Mesodermal cell (in vitro differentiated cells): ENCODE measurements at regions not wholly inside any gene's neighbourhood (a gene's known extent, or its start where the extent isn't known, plus 50 kb on each side); places are given as distances from the start of the nearest gene placed in this dataset.

Experiments
- H3K27ac ChIP-seq: 2 replicates; pipeline ENCODE4 v1.7.0; 2013; ENCODE audit warnings: mild to moderate bottlenecking, low read depth, low read length, moderate library complexity; ENCODE audit not compliant: severe bottlenecking
- H3K36me3 ChIP-seq: 2 replicates; pipeline ENCODE4 v1.7.1; 2013; ENCODE audit warnings: mild to moderate bottlenecking, low read length, moderate library complexity; ENCODE audit not compliant: control insufficient read depth, insufficient read depth
- H3K4me1 ChIP-seq: one replicate; pipeline ENCODE4 v1.7.1; 2013; ENCODE audit warnings: mild to moderate bottlenecking, low read length; ENCODE audit not compliant: insufficient read depth, control insufficient read depth, poor library complexity, severe bottlenecking
- H3K4me3 ChIP-seq: 2 replicates; pipeline ENCODE4 v1.7.0; 2013; ENCODE audit warnings: low read length, control low read depth, mild to moderate bottlenecking; ENCODE audit not compliant: insufficient read depth, poor library complexity, severe bottlenecking; ENCODE audit errors: extremely low read depth
- H3K9me3 ChIP-seq: 2 replicates; pipeline ENCODE4 v1.7.1; 2013; ENCODE audit warnings: mild to moderate bottlenecking, low read length, moderate library complexity; ENCODE audit not compliant: control insufficient read depth
- WGBS, 2 experiments: methylation state at CpG; one replicate each; pipeline ENCODE4 v1.1.5; 2013; ENCODE audit warnings: missing lambda C conversion rate in 2 of 2; ENCODE audit not compliant: insufficient coverage in 2 of 2; 5-methylcytosine and 5-hydroxymethylcytosine counted together

- no peaks in the 10 kb centered on the region for H3K36me3 ChIP-seq
- H3K4me3 ChIP-seq = no peak overlapping the region
- H3K9me3 ChIP-seq = no peaks in the 10 kb centered on the region
- peaks cover 26% of the 10 kb centered on the region for H3K4me1 ChIP-seq
- WGBS, 2 experiments = 85 to 90% methylated on average over 1 of the region's 1 CpG
- peak overlapping the region; percentile 74 for H3K27ac ChIP-seq
These were observed 205.4 kb upstream of the KCNJ16 start for GRCh38 chr17:69869667-69870066.

- WGBS, 2 experiments = 33 to 86% methylated on average over 1 of the region's 1 CpG
- H3K27ac ChIP-seq = peak overlapping the region; percentile 74
- no peaks in the 10 kb centered on the region for H3K9me3 ChIP-seq
- H3K36me3 ChIP-seq = no peaks in the 10 kb centered on the region
- H3K4me1 ChIP-seq = peaks cover 26% of the 10 kb centered on the region
- no peak overlapping the region for H3K4me3 ChIP-seq
These were observed 204.9 kb upstream of the KCNJ16 start for GRCh38 chr17:69870091-69870530.

- H3K27ac ChIP-seq = peak overlapping the region; percentile 74
- WGBS, 2 experiments = no CpG with 5 or more reads among the region's 3 CpGs
- no peaks in the 10 kb centered on the region for H3K9me3 ChIP-seq
- no peak overlapping the region for H3K4me3 ChIP-seq
- peaks cover 26% of the 10 kb centered on the region for H3K4me1 ChIP-seq
- H3K36me3 ChIP-seq = no peaks in the 10 kb centered on the region
These were observed 204.2 kb upstream of the KCNJ16 start for GRCh38 chr17:69870751-69871199.

- Histone ChIP-seq H3K4me1 (peaks cover 26% of the 10 kb centered on the region), H3K9me3 (no peaks in the 10 kb centered on the region), H3K4me3 (no peak overlapping the region), H3K27ac (peak overlapping the region; percentile 74), H3K36me3 (no peaks in the 10 kb centered on the region)
- 94% methylated on average over 2 of the region's 3 CpGs; no CpG with 5 or more reads in 1 of the 2 experiments for WGBS, 2 experiments
These were observed 203.7 kb upstream of the KCNJ16 start for GRCh38 chr17:69871318-69871717.

- no peaks in the 10 kb centered on the region for H3K9me3 ChIP-seq
- no peak overlapping the region for H3K27ac ChIP-seq
- H3K36me3 ChIP-seq = no peaks in the 10 kb centered on the region
- no peak overlapping the region for H3K4me3 ChIP-seq
- peaks cover 26% of the 10 kb centered on the region for H3K4me1 ChIP-seq
- WGBS, 2 experiments = 92% methylated on average over 2 of the region's 3 CpGs; no CpG with 5 or more reads in 1 of the 2 experiments
These were observed 202.3 kb upstream of the KCNJ16 start for GRCh38 chr17:69872675-69873262.

- Histone ChIP-seq H3K4me3 (no peak overlapping the region), H3K27ac (peak overlapping the region; percentile 16), H3K36me3 (no peaks in the 10 kb centered on the region), H3K9me3 (peaks cover 4% of the 10 kb centered on the region), H3K4me1 (peaks cover 26% of the 10 kb centered on the region)
These were observed 200.8 kb upstream of the KCNJ16 start for GRCh38 chr17:69874175-69874670.

GRCh38 chr17:69876757-69877156 is 198.3 kb upstream of the KCNJ16 start:
- peaks cover 4% of the 10 kb centered on the region for H3K9me3 ChIP-seq
- no peak overlapping the region for H3K4me3 ChIP-seq
- H3K4me1 ChIP-seq = peaks cover 13% of the 10 kb centered on the region
- H3K27ac ChIP-seq = no peak overlapping the region
- no peaks in the 10 kb centered on the region for H3K36me3 ChIP-seq

- 100% methylated on average over 1 to 2 of the region's 2 CpGs for WGBS, 2 experiments
These were observed 196.4 kb upstream of the KCNJ16 start for GRCh38 chr17:69878661-69879060.

GRCh38 chr17:69879576-69879975 is 195.4 kb upstream of the KCNJ16 start:
- 100% methylated on average over 1 of the region's 1 CpG; no CpG with 5 or more reads in 1 of the 2 experiments for WGBS, 2 experiments
- Histone ChIP-seq H3K4me1 (no peaks in the 10 kb centered on the region), H3K27ac (no peak overlapping the region), H3K36me3 (no peaks in the 10 kb centered on the region), H3K9me3 (peaks cover 4% of the 10 kb centered on the region), H3K4me3 (no peak overlapping the region)

More at GRCh38 chr17:69878661-69879060, 196.4 kb upstream of the KCNJ16 start:
- Histone ChIP-seq H3K4me3 (no peak overlapping the region), H3K9me3 (peaks cover 4% of the 10 kb centered on the region), H3K27ac (no peak overlapping the region), H3K36me3 (no peaks in the 10 kb centered on the region), H3K4me1 (peaks cover 5% of the 10 kb centered on the region)

GRCh38 chr17:69880591-69881112 is 194.4 kb upstream of the KCNJ16 start:
- Histone ChIP-seq H3K9me3 (peaks cover 4% of the 10 kb centered on the region), H3K4me3 (no peak overlapping the region), H3K36me3 (no peaks in the 10 kb centered on the region), H3K4me1 (no peaks in the 10 kb centered on the region), H3K27ac (no peak overlapping the region)
- 95% methylated on average over 4 of the region's 4 CpGs for WGBS, 2 experiments

- Histone ChIP-seq H3K36me3 (no peaks in the 10 kb centered on the region), H3K4me1 (no peaks in the 10 kb centered on the region), H3K9me3 (peaks cover 4% of the 10 kb centered on the region), H3K27ac (no peak overlapping the region), H3K4me3 (no peak overlapping the region)
- 100% methylated on average over 1 of the region's 2 CpGs; no CpG with 5 or more reads in 1 of the 2 experiments for WGBS, 2 experiments
These were observed 192.7 kb upstream of the KCNJ16 start for GRCh38 chr17:69882281-69882680.
